H1 (cell line): ENCODE measurements at regions not wholly inside any gene's neighbourhood (a gene's known extent, or its start where the extent isn't known, plus 50 kb on each side); places are given as distances from the start of the nearest gene placed in this dataset.

ENCODE experiments used
- CTCF ChIA-PET: fragments of 300-600 bp; sonication (Branson Sonifier 250); formaldehyde crosslinking; loops from one replicate; lab custom pipeline; 2021; ENCODE audit not compliant: partially characterized antibody; lab: Charles Lee
- POLR2A ChIA-PET: fragments of 300-600 bp; sonication (Branson Sonifier 250); formaldehyde crosslinking; loops from one replicate; lab custom pipeline; 2021; ENCODE audit warnings: inconsistent platforms; ENCODE audit not compliant: partially characterized antibody; lab: Charles Lee
- DNase-seq, 2 experiments: peaks; one replicate each; pipeline versions ENCODE4 v3.0.0 to v3.0.0-alpha.2; 2010 to 2022; ENCODE audit warnings: low spot score in 2 of 2, low read depth in 1 of 2, mixed read lengths in 1 of 2
- FAIRE-seq: peaks from 2 replicates; lab custom pipeline; 2011; peaks lifted over from hg19 to GRCh38; lab: Jason Lieb, UNC
- H2AFZ ChIP-seq: 2 replicates; pipeline ENCODE4 v1.8.1; 2012; ENCODE audit warnings: low read length, inconsistent platforms
- H2AK5ac ChIP-seq: 2 replicates; pipeline ENCODE4 v1.6.1; 2013; ENCODE audit warnings: low read depth, low read length
- H2BK120ac ChIP-seq: replicated peaks from 2 replicates; pipeline ENCODE3; 2013; ENCODE audit warnings: low read depth, low read length, inconsistent platforms
- H2BK12ac ChIP-seq: 2 replicates; pipeline ENCODE4 v1.6.1; 2013; ENCODE audit warnings: low read depth, low read length
- H2BK15ac ChIP-seq: 2 replicates; pipeline ENCODE4 v1.6.1; 2013; ENCODE audit warnings: low read length
- H2BK20ac ChIP-seq: 2 replicates; pipeline ENCODE4 v1.6.1; 2013; ENCODE audit warnings: low read length
- H2BK5ac ChIP-seq: 2 replicates; pipeline ENCODE4 v1.6.1; 2013; ENCODE audit warnings: low read depth, low read length
- H3K14ac ChIP-seq: 2 replicates; pipeline ENCODE4 v1.6.1; 2013; ENCODE audit warnings: inconsistent platforms; ENCODE audit not compliant: insufficient read length
- H3K18ac ChIP-seq: 2 replicates; pipeline ENCODE4 v1.6.1; 2013; ENCODE audit warnings: low read length; ENCODE audit errors: extremely low read depth
- H3K23ac ChIP-seq: 2 replicates; pipeline ENCODE4 v1.6.1; 2013; ENCODE audit warnings: inconsistent platforms; ENCODE audit not compliant: insufficient read length
- H3K23me2 ChIP-seq: 2 replicates; pipeline ENCODE4 v1.6.1; 2013; ENCODE audit warnings: low read depth, low read length
- H3K27ac ChIP-seq: 2 replicates; pipeline ENCODE4 v1.6.1; 2011; ENCODE audit warnings: low read depth, low read length, inconsistent platforms
- H3K27me3 ChIP-seq, 4 experiments: replicated peaks in 1 of 4; 1 replicate in 1 of 4; 2 replicates in 3 of 4; pipeline versions ENCODE4 v1.6.1 to v1.8.1; 2011 to 2013; ENCODE audit warnings: low read length in 3 of 4, mild to moderate bottlenecking in 3 of 4, inconsistent platforms in 2 of 4, mixed read lengths in 2 of 4, moderate library complexity in 1 of 4; ENCODE audit not compliant: control insufficient read depth in 3 of 4, insufficient read depth in 3 of 4; ENCODE audit errors: extremely low read depth in 1 of 4
- H3K36me3 ChIP-seq, 4 experiments: 2 replicates each; pipeline versions ENCODE4 v1.6.1 to v1.8.1; 2011 to 2013; ENCODE audit warnings: mild to moderate bottlenecking in 4 of 4, low read length in 3 of 4, moderate library complexity in 2 of 4, control low read depth in 1 of 4, inconsistent platforms in 1 of 4; ENCODE audit not compliant: insufficient read depth in 4 of 4, control insufficient read depth in 2 of 4
- H3K4ac ChIP-seq: replicated peaks from 2 replicates; pipeline ENCODE3; 2013; ENCODE audit warnings: low read length, low read depth, mixed read lengths, inconsistent platforms; ENCODE audit not compliant: insufficient read length
- H3K4me1 ChIP-seq, 4 experiments: replicated peaks in 1 of 4; 1 replicate in 1 of 4; 2 replicates in 3 of 4; pipeline versions ENCODE4 v1.6.1 to v1.8.1; 2011 to 2013; ENCODE audit warnings: low read length in 3 of 4, inconsistent platforms in 2 of 4, mixed read lengths in 1 of 4; ENCODE audit not compliant: insufficient read depth in 4 of 4, control insufficient read depth in 3 of 4
- H3K4me2 ChIP-seq, 2 experiments: 2 replicates each; pipeline versions ENCODE4 v1.6.1 to v1.8.1; 2011 to 2013; ENCODE audit warnings: low read depth in 2 of 2, low read length in 2 of 2, control low read depth in 1 of 2, inconsistent platforms in 1 of 2, mild to moderate bottlenecking in 1 of 2; ENCODE audit not compliant: insufficient read depth in 1 of 2
- H3K4me3 ChIP-seq, 4 experiments: fragments of 200-600, 300-600 bp in 1 of 4; sonication (generic), shearing (Covaris generic), sonication (Bioruptor Twin) in 1 of 4; 2 replicates each; pipeline versions ENCODE4 v1.5.1 to v1.8.1; 2011 to 2016; ENCODE audit warnings: low read length in 4 of 4, low read depth in 3 of 4, control low read depth in 2 of 4, inconsistent platforms in 2 of 4, mild to moderate bottlenecking in 2 of 4, mixed read lengths in 1 of 4, moderate library complexity in 1 of 4; ENCODE audit not compliant: insufficient read depth in 2 of 4; ENCODE audit errors: extremely low read depth in 1 of 4
- H3K56ac ChIP-seq: replicated peaks from 2 replicates; pipeline ENCODE3; 2013; ENCODE audit warnings: low read depth, mild to moderate bottlenecking, mixed read lengths, low read length, inconsistent platforms; ENCODE audit not compliant: insufficient read length
- H3K79me1 ChIP-seq: 2 replicates; pipeline ENCODE4 v1.6.1; 2013; ENCODE audit warnings: low read depth, low read length, control low read depth
- H3K79me2 ChIP-seq, 2 experiments: 2 replicates each; pipeline versions ENCODE4 v1.6.1 to v1.8.1; 2012 to 2013; ENCODE audit warnings: low read length in 2 of 2, mild to moderate bottlenecking in 2 of 2, inconsistent platforms in 1 of 2; ENCODE audit not compliant: insufficient read depth in 2 of 2, control insufficient read depth in 1 of 2
- H3K9ac ChIP-seq, 4 experiments: replicated peaks in 1 of 4; 1 replicate in 1 of 4; 2 replicates in 3 of 4; pipeline versions ENCODE4 v1.6.1 to v1.8.1; 2011 to 2013; ENCODE audit warnings: low read depth in 3 of 4, low read length in 3 of 4, control low read depth in 2 of 4, mild to moderate bottlenecking in 2 of 4, moderate library complexity in 2 of 4, inconsistent platforms in 1 of 4; ENCODE audit errors: extremely low read depth in 1 of 4
- H3K9me3 ChIP-seq, 2 experiments: 2 replicates each; pipeline versions ENCODE4 v1.6.1 to v1.8.1; 2012 to 2013; ENCODE audit warnings: mild to moderate bottlenecking in 2 of 2, moderate library complexity in 2 of 2, control low read depth in 1 of 2, inconsistent platforms in 1 of 2, low read depth in 1 of 2, low read length in 1 of 2, mixed read lengths in 1 of 2; ENCODE audit not compliant: insufficient read depth in 2 of 2
- H4K20me1 ChIP-seq, 2 experiments: replicated peaks in 1 of 2; 2 replicates each; pipeline versions ENCODE3 to v1.8.1; 2011 to 2013; ENCODE audit warnings: inconsistent platforms in 2 of 2, low read length in 2 of 2, mild to moderate bottlenecking in 1 of 2; ENCODE audit not compliant: insufficient read depth in 2 of 2, control insufficient read depth in 1 of 2
- H4K5ac ChIP-seq: 2 replicates; pipeline ENCODE4 v1.6.1; 2013; ENCODE audit warnings: low read length, low read depth, mixed read lengths, inconsistent platforms; ENCODE audit not compliant: insufficient read length
- H4K8ac ChIP-seq: 2 replicates; pipeline ENCODE4 v1.8.0; 2013; ENCODE audit warnings: mild to moderate bottlenecking, moderate library complexity, low read length, inconsistent platforms; ENCODE audit not compliant: insufficient read depth; ENCODE audit errors: extremely low read depth
- H4K91ac ChIP-seq: replicated peaks from 2 replicates; pipeline ENCODE3; 2013; ENCODE audit warnings: low read length, mixed read lengths, inconsistent platforms; ENCODE audit not compliant: insufficient read length
- CBX5 ChIP-seq: fragments of 300-800, 300-1000 bp; sonication (generic); IDR thresholded peaks from 2 replicates; pipeline ENCODE4 v1.7.1; 2016; ENCODE audit warnings: antibody characterized with exemption, low read length, low read depth
- CHD2 ChIP-seq: IDR thresholded peaks from 2 replicates; pipeline ENCODE4 v1.6.1; 2012; ENCODE audit warnings: low read length, improper control_type of control experiment
- CREB1 ChIP-seq: IDR thresholded peaks from 2 replicates; pipeline ENCODE4 v1.6.1; 2012; ENCODE audit warnings: inconsistent platforms
- CTBP2 ChIP-seq: IDR thresholded peaks from 2 replicates; pipeline ENCODE4 v1.7.0; 2011; ENCODE audit warnings: borderline replicate concordance, mild to moderate bottlenecking, moderate library complexity, mixed read lengths, low read length; ENCODE audit not compliant: insufficient read depth, insufficient read length
- EZH2 ChIP-seq: fragments of 200-600 bp; sonication (generic); IDR thresholded peaks from 2 replicates; pipeline ENCODE4 v1.7.1; 2012; ENCODE audit warnings: low read depth, mild to moderate bottlenecking, moderate library complexity, low read length, inconsistent platforms; ENCODE audit not compliant: severe bottlenecking
- HDAC2 ChIP-seq, 2 experiments: fragments of 300-600 bp in 1 of 2; sonication (generic) in 1 of 2; IDR thresholded peaks; 2 replicates each; pipeline ENCODE4 v1.6.1; 2011 to 2012; ENCODE audit warnings: low read depth in 2 of 2, low read length in 2 of 2, mild to moderate bottlenecking in 2 of 2, moderate library complexity in 2 of 2, borderline replicate concordance in 1 of 2, inconsistent platforms in 1 of 2
- KDM1A ChIP-seq: fragments of 200-600, 300-600 bp; sonication (generic); IDR thresholded peaks from 2 replicates; pipeline ENCODE4 v1.7.1; 2016; ENCODE audit warnings: mild to moderate bottlenecking, low read length, borderline replicate concordance
- MAFK ChIP-seq: IDR thresholded peaks from 2 replicates; pipeline ENCODE4 v1.6.1; 2012; ENCODE audit warnings: low read depth, mild to moderate bottlenecking, improper control_type of control experiment, low read length
- RNF2 ChIP-seq: fragments of 200-900, 300-1000 bp; sonication (generic); IDR thresholded peaks from 2 replicates; pipeline ENCODE4 v1.7.1; 2016; ENCODE audit warnings: borderline replicate concordance, low read depth, mild to moderate bottlenecking, antibody characterized with exemption, low read length; ENCODE audit not compliant: poor library complexity, severe bottlenecking; ENCODE audit errors: missing control alignments
- SIX5 ChIP-seq: IDR thresholded peaks from 2 replicates; pipeline ENCODE4 v1.6.1; 2011; ENCODE audit warnings: mild to moderate bottlenecking, low read depth, low read length
- SUZ12 ChIP-seq: fragments of 200-600 bp; sonication (generic); IDR thresholded peaks from 2 replicates; pipeline ENCODE4 v1.6.1; 2012; ENCODE audit warnings: mild to moderate bottlenecking, inconsistent platforms, low read length, moderate library complexity, mixed read lengths
- TAF7 ChIP-seq: optimal IDR thresholded peaks from 2 replicates; pipeline ENCODE3; 2011; ENCODE audit warnings: low read depth, mild to moderate bottlenecking, inconsistent platforms, low read length, moderate library complexity, borderline replicate concordance
- TCF12 ChIP-seq: IDR thresholded peaks from 2 replicates; pipeline ENCODE4 v1.6.1; 2011; ENCODE audit warnings: low read depth, mild to moderate bottlenecking, low read length
- USF2 ChIP-seq: IDR thresholded peaks from 2 replicates; pipeline ENCODE4 v1.6.1; 2011; ENCODE audit warnings: low read length, improper control_type of control experiment
- WGBS, 2 experiments: shearing (Covaris generic) in 1 of 2; methylation state at CpG; one replicate each; pipeline versions ENCODE4 v1.1.6 to v1.1.7; 2013 to 2015; ENCODE audit warnings: low lambda C conversion rate in 2 of 2, mixed read lengths in 2 of 2, inconsistent platforms in 1 of 2, low coverage in 1 of 2, missing lambda C conversion rate in 1 of 2; ENCODE audit not compliant: insufficient replicate concordance in 2 of 2, insufficient coverage in 1 of 2, insufficient read length in 1 of 2; ENCODE audit errors: extremely low coverage in 1 of 2, missing lambda C conversion rate in 1 of 2; 5-methylcytosine and 5-hydroxymethylcytosine counted together

- DNase-seq, result no peak
- no peaks in the 10 kb centered on the region for H3K4me1 ChIP-seq
- H2BK120ac ChIP-seq, result no peak overlapping the region
- no peak for FAIRE-seq
- 63% methylated on average over 2 of the region's 2 CpGs; no CpG with 5 or more reads in 1 of the 2 experiments for WGBS, 2 experiments
- H3K27ac ChIP-seq, result no peak overlapping the region
- no peak overlapping the region for H2BK12ac ChIP-seq
- no peak overlapping the region for H3K56ac ChIP-seq
- H3K27me3 ChIP-seq, result no peaks in the 10 kb centered on the region
- POLR2A ChIA-PET, result no interaction called here
- no peak overlapping the region for H2BK5ac ChIP-seq
- no peak overlapping the region for H2AFZ ChIP-seq
- H3K36me3 ChIP-seq, result no peaks in the 10 kb centered on the region
- no peak overlapping the region for H4K8ac ChIP-seq
- no peaks in the 10 kb centered on the region for H4K20me1 ChIP-seq
- H2BK15ac ChIP-seq, result no peak overlapping the region
- H3K9ac ChIP-seq, result no peak overlapping the region
- no peak overlapping the region for H2AK5ac ChIP-seq
- no peak overlapping the region for H3K4ac ChIP-seq
- peaks cover 20 to 30% of the 10 kb centered on the region in 2 experiments for H3K9me3 ChIP-seq
- no peak overlapping the region for H3K23ac ChIP-seq
- H3K14ac ChIP-seq, result no peak overlapping the region
- no peak overlapping the region for H4K5ac ChIP-seq
- H3K23me2 ChIP-seq, result no peaks in the 10 kb centered on the region; the same call in 1 of the 2 replicates
- H3K79me1 ChIP-seq, result no peaks in the 10 kb centered on the region
- no peak overlapping the region for H2BK20ac ChIP-seq
- no peak overlapping the region for H3K4me3 ChIP-seq
- CTCF ChIA-PET, result no interaction called here
- no peak overlapping the region for H3K4me2 ChIP-seq
- no peak overlapping the region for H4K91ac ChIP-seq
- H3K18ac ChIP-seq, result no peak overlapping the region
- no peaks in the 10 kb centered on the region for H3K79me2 ChIP-seq
- TF ChIP-seq SUZ12 (no peak), MAFK (no peak), CBX5 (no peak), TCF12 (no peak), SIX5 (no peak), CHD2 (no peak), CTBP2 (no peak), TAF7 (no peak), KDM1A (no peak), EZH2 (no peak), HDAC2 (IDR thresholded peaks at IDR 0.05; ENCODE audit: borderline replicate concordance in 1 of 2, low read depth in 2 of 2, low read length in 2 of 2) (no peak), USF2 (no peak), CREB1 (no peak), RNF2 (no peak)
These were observed 85.7 kb upstream of the CST7 start for GRCh38 chr20:24863356-24863755.
